HepG2 (cell line): ENCODE measurements at regions not wholly inside any gene's neighbourhood (a gene's known extent, or its start where the extent isn't known, plus 50 kb on each side); places are given as distances from the start of the nearest gene placed in this dataset.

Experiments
- CEBPB ChIP-seq: IDR thresholded peaks from 2 replicates; pipeline ENCODE4 v1.6.1; 2011; ENCODE audit warnings: low read depth, low read length, improper control_type of control experiment, borderline replicate concordance
- GATAD1 ChIP-seq: IDR thresholded peaks from 2 replicates; pipeline ENCODE4 v1.6.1; 2016; ENCODE audit warnings: missing genetic modification reagents, missing compliant biosample characterization
- JUN ChIP-seq: sonication (generic); formaldehyde crosslinking; IDR thresholded peaks from 2 replicates; pipeline ENCODE4 v1.4.0; 2020; ENCODE audit warnings: mild to moderate bottlenecking, missing genetic modification reagents
- JUND ChIP-seq: sonication (generic); formaldehyde crosslinking; IDR thresholded peaks from 2 replicates; pipeline ENCODE4 v1.8.0; 2022; ENCODE audit warnings: mild to moderate bottlenecking, missing genetic modification reagents
- MXI1 ChIP-seq: IDR thresholded peaks from 3 replicates; pipeline ENCODE4 v1.6.1; 2012; ENCODE audit warnings: low read depth, low read length, inconsistent platforms, borderline replicate concordance
- POLR2AphosphoS5 ChIP-seq: IDR thresholded peaks from 2 replicates; pipeline ENCODE4 v1.6.1; 2012; ENCODE audit warnings: low read depth, low read length
- TF ChIP-seq, protein P1 (sequence below): sonication (generic); formaldehyde crosslinking; IDR thresholded peaks from 2 replicates; pipeline ENCODE4 v1.5.0; 2020; ENCODE audit warnings: missing genetic modification reagents
- TF ChIP-seq, protein P2 (sequence below): sonication (generic); formaldehyde crosslinking; IDR thresholded peaks from 2 replicates; pipeline ENCODE4 v1.5.0; 2020; ENCODE audit warnings: mild to moderate bottlenecking, missing genetic modification reagents

DNA sequence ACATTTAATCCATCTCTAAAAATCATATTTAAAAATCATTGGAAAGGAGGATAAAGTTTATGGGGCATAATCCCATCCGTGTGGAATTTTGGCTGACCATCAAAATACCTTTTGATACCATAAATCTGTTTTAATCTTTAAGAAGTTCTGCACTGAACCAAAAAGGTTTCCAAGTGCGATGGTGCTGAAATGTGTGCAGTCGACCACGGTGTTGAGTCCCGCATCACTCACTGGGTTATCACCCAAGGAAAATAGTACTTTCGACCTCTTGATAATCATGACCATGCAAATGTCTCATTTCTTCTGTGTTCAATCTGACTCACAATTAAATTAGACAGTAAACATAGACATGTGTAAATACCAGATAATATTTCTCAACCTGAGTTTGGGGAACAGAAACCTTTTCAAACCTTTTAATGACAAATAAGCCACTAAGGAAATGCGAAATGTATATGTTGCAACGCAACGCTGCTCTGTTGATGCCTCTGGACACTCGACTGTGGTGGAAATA, 62.0 kb upstream of the CDH6 start:
- no peak for TF ChIP-seq JUN (CRISPR knock-in tag)
- no peak for TF ChIP-seq POLR2AphosphoS5
- TF ChIP-seq CEBPB: no peak
- TF ChIP-seq GATAD1: no peak
- TF ChIP-seq, protein P1, sequence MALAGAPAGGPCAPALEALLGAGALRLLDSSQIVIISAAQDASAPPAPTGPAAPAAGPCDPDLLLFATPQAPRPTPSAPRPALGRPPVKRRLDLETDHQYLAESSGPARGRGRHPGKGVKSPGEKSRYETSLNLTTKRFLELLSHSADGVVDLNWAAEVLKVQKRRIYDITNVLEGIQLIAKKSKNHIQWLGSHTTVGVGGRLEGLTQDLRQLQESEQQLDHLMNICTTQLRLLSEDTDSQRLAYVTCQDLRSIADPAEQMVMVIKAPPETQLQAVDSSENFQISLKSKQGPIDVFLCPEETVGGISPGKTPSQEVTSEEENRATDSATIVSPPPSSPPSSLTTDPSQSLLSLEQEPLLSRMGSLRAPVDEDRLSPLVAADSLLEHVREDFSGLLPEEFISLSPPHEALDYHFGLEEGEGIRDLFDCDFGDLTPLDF: no peak
- no peak for TF ChIP-seq JUND (CRISPR knock-in tag)
- TF ChIP-seq MXI1: no peak
- TF ChIP-seq, protein P2, sequence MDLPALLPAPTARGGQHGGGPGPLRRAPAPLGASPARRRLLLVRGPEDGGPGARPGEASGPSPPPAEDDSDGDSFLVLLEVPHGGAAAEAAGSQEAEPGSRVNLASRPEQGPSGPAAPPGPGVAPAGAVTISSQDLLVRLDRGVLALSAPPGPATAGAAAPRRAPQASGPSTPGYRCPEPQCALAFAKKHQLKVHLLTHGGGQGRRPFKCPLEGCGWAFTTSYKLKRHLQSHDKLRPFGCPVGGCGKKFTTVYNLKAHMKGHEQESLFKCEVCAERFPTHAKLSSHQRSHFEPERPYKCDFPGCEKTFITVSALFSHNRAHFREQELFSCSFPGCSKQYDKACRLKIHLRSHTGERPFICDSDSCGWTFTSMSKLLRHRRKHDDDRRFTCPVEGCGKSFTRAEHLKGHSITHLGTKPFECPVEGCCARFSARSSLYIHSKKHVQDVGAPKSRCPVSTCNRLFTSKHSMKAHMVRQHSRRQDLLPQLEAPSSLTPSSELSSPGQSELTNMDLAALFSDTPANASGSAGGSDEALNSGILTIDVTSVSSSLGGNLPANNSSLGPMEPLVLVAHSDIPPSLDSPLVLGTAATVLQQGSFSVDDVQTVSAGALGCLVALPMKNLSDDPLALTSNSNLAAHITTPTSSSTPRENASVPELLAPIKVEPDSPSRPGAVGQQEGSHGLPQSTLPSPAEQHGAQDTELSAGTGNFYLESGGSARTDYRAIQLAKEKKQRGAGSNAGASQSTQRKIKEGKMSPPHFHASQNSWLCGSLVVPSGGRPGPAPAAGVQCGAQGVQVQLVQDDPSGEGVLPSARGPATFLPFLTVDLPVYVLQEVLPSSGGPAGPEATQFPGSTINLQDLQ (CRISPR knock-in tag): no peak
